IMR-90 (cell line): ENCODE measurements at regions not wholly inside any gene's neighbourhood (a gene's known extent, or its start where the extent isn't known, plus 50 kb on each side); places are given as distances from the start of the nearest gene placed in this dataset.

ENCODE experiments used
- ATAC-seq: fragments of 200-7000 bp; cut with Tn5 transposase; 2 replicates; pipeline ENCODE4 v1.9.1; 2020; ENCODE audit warnings: low read depth, mild to moderate bottlenecking, moderate library complexity
- BruUV-seq: library from RNA; stranded (reverse); fragments of 400-500 nt; replicated peaks from 2 replicates; lab custom pipeline; 2021; lab: Mats Ljungman, UMichigan
- CTCF ChIA-PET: fragments of 300-600 bp; formaldehyde crosslinking; extraction: SDS; loops from one replicate; lab custom pipeline; 2021; ENCODE audit warnings: antibody characterized with exemption; lab: Yijun Ruan, JAX
- POLR2A ChIA-PET: fragments of 300-600 bp; sonication (Branson Sonifier 250); formaldehyde crosslinking; loops from one replicate; lab custom pipeline; 2022; ENCODE audit warnings: antibody characterized with exemption; ENCODE audit not compliant: unreplicated experiment; lab: Charles Lee
- DNase-seq: peaks from one replicate; pipeline ENCODE4 v3.0.0; 2013
- H2AFZ ChIP-seq: replicated peaks from 2 replicates; pipeline ENCODE3; 2013; ENCODE audit warnings: low read length, mild to moderate bottlenecking; ENCODE audit not compliant: poor library complexity
- H2AK5ac ChIP-seq: 2 replicates; pipeline ENCODE4 v1.6.1; 2013; ENCODE audit warnings: low read depth, low read length, inconsistent platforms
- H2AK9ac ChIP-seq: replicated peaks from 2 replicates; pipeline ENCODE3; 2013; ENCODE audit warnings: mild to moderate bottlenecking, low read depth, low read length, moderate library complexity; ENCODE audit not compliant: poor library complexity
- H2BK120ac ChIP-seq: 2 replicates; pipeline ENCODE4 v1.6.1; 2013; ENCODE audit warnings: low read depth, low read length, inconsistent platforms
- H2BK15ac ChIP-seq: 3 replicates; pipeline ENCODE4 v1.6.1; 2013; ENCODE audit warnings: low read depth, low read length, inconsistent platforms
- H2BK20ac ChIP-seq: 2 replicates; pipeline ENCODE4 v1.6.1; 2013; ENCODE audit warnings: low read depth, mild to moderate bottlenecking, inconsistent platforms, low read length, moderate library complexity
- H2BK5ac ChIP-seq: 2 replicates; pipeline ENCODE4 v1.6.1; 2013; ENCODE audit warnings: mild to moderate bottlenecking, low read depth, low read length, inconsistent platforms; ENCODE audit not compliant: poor library complexity, severe bottlenecking
- H3K14ac ChIP-seq: replicated peaks from 2 replicates; pipeline ENCODE4 v1.6.1; 2013; ENCODE audit warnings: low read depth, low read length, inconsistent platforms
- H3K18ac ChIP-seq: 2 replicates; pipeline ENCODE4 v1.6.1; 2013; ENCODE audit warnings: low read depth, low read length, control low read depth
- H3K23ac ChIP-seq: 2 replicates; pipeline ENCODE4 v1.6.1; 2013; ENCODE audit warnings: low read depth, low read length, inconsistent platforms
- H3K27ac ChIP-seq: 2 replicates; pipeline ENCODE4 v1.5.1; 2013; ENCODE audit warnings: mild to moderate bottlenecking, control low read depth, low read length; ENCODE audit not compliant: insufficient read depth
- H3K27me3 ChIP-seq: 2 replicates; pipeline ENCODE4 v1.6.1; 2013; ENCODE audit warnings: low read length; ENCODE audit not compliant: control insufficient read depth, insufficient read depth
- H3K36me3 ChIP-seq: 2 replicates; pipeline ENCODE4 v1.6.1; 2013; ENCODE audit warnings: low read length, mixed read lengths; ENCODE audit not compliant: control insufficient read depth, insufficient read depth
- H3K4ac ChIP-seq: 2 replicates; pipeline ENCODE4 v1.6.1; 2013; ENCODE audit warnings: low read depth, low read length, inconsistent platforms
- H3K4me1 ChIP-seq: 2 replicates; pipeline ENCODE4 v1.6.1; 2013; ENCODE audit warnings: low read length, mixed read lengths; ENCODE audit not compliant: control insufficient read depth, insufficient read depth
- H3K4me2 ChIP-seq: 2 replicates; pipeline ENCODE4 v1.6.1; 2013; ENCODE audit warnings: low read depth, mild to moderate bottlenecking, control low read depth, low read length, moderate library complexity
- H3K4me3 ChIP-seq: 2 replicates; pipeline ENCODE4 v1.5.1; 2013; ENCODE audit warnings: low read depth, mild to moderate bottlenecking, control low read depth, low read length, moderate library complexity; ENCODE audit not compliant: insufficient read depth
- H3K56ac ChIP-seq: 2 replicates; pipeline ENCODE4 v1.6.1; 2013; ENCODE audit warnings: low read length, inconsistent platforms; ENCODE audit not compliant: insufficient read depth; ENCODE audit errors: extremely low read depth
- H3K79me1 ChIP-seq, 2 experiments: 2 replicates each; pipeline ENCODE4 v1.6.1; 2013; ENCODE audit warnings: low read length in 2 of 2, inconsistent platforms in 1 of 2, low read depth in 1 of 2
- H3K9ac ChIP-seq: 2 replicates; pipeline ENCODE4 v1.6.1; 2013; ENCODE audit warnings: low read depth, low read length, control low read depth
- H3K9me1 ChIP-seq: 2 replicates; pipeline ENCODE4 v1.6.1; 2013; ENCODE audit warnings: low read length, inconsistent platforms; ENCODE audit not compliant: insufficient read depth
- H3K9me3 ChIP-seq: 2 replicates; pipeline ENCODE4 v1.6.1; 2013; ENCODE audit warnings: low read length; ENCODE audit not compliant: control insufficient read depth, insufficient read depth
- H4K20me1 ChIP-seq: 2 replicates; pipeline ENCODE4 v1.6.1; 2013; ENCODE audit warnings: low read length, inconsistent platforms; ENCODE audit not compliant: insufficient read depth
- H4K5ac ChIP-seq: 2 replicates; pipeline ENCODE4 v1.6.1; 2013; ENCODE audit warnings: mild to moderate bottlenecking, low read depth, low read length, control low read depth
- H4K8ac ChIP-seq, 2 experiments: 2 replicates each; pipeline ENCODE4 v1.6.1; 2013; ENCODE audit warnings: low read depth in 2 of 2, low read length in 2 of 2, control low read depth in 1 of 2, inconsistent platforms in 1 of 2
- H4K91ac ChIP-seq: 2 replicates; pipeline ENCODE4 v1.6.1; 2013; ENCODE audit warnings: low read depth, low read length, inconsistent platforms; ENCODE audit not compliant: insufficient read depth
- BHLHE40 ChIP-seq: fragments of 150-350 bp; IDR thresholded peaks from 2 replicates; pipeline ENCODE4 v1.6.1; 2016; ENCODE audit warnings: mild to moderate bottlenecking, low read depth, low read length
- ELK1 ChIP-seq: fragments of 150-350 bp; IDR thresholded peaks from 2 replicates; pipeline ENCODE4 v1.6.1; 2016; ENCODE audit warnings: low read depth, mild to moderate bottlenecking, low read length, moderate library complexity, borderline replicate concordance
- FOS ChIP-seq: fragments of 150-350 bp; IDR thresholded peaks from 2 replicates; pipeline ENCODE4 v1.6.1; 2016; ENCODE audit warnings: low read depth, low read length
- MAFK ChIP-seq: IDR thresholded peaks from 2 replicates; pipeline ENCODE4 v1.6.1; 2012; ENCODE audit warnings: low read depth, low read length, improper control_type of control experiment
- MAZ ChIP-seq: IDR thresholded peaks from 2 replicates; pipeline ENCODE4 v1.6.1; 2012; ENCODE audit warnings: low read depth, mild to moderate bottlenecking, low read length, improper control_type of control experiment, moderate library complexity, borderline replicate concordance
- MXI1 ChIP-seq: IDR thresholded peaks from 2 replicates; pipeline ENCODE4 v1.6.1; 2012; ENCODE audit warnings: low read depth, mild to moderate bottlenecking, low read length, moderate library complexity, borderline replicate concordance
- POLR2A ChIP-seq: IDR thresholded peaks from 2 replicates; pipeline ENCODE4 v1.6.1; 2012; ENCODE audit warnings: mild to moderate bottlenecking, low read depth, low read length
- RAD21 ChIP-seq: IDR thresholded peaks from 2 replicates; pipeline ENCODE4 v1.6.1; 2012; ENCODE audit warnings: low read length, improper control_type of control experiment
- RCOR1 ChIP-seq: IDR thresholded peaks from 2 replicates; pipeline ENCODE4 v1.6.1; 2012; ENCODE audit warnings: mild to moderate bottlenecking, low read length, improper control_type of control experiment; ENCODE audit not compliant: insufficient replicate concordance
- RFX5 ChIP-seq: IDR thresholded peaks from 2 replicates; pipeline ENCODE4 v1.8.0; 2012; ENCODE audit warnings: low read depth, mild to moderate bottlenecking, low read length, moderate library complexity
- SMC3 ChIP-seq: fragments of 150-350 bp; IDR thresholded peaks from 2 replicates; pipeline ENCODE4 v1.6.1; 2016; ENCODE audit warnings: low read depth, mild to moderate bottlenecking, antibody characterized with exemption, low read length, moderate library complexity
- dilution Hi-C: fragments of 300-500 bp; cut with HindIII; formaldehyde crosslinking; loops from one replicate; pipeline ENCODE4 v1.14.3; 2018; ENCODE audit warnings: low sequenced_read_pairs; ENCODE audit not compliant: unreplicated experiment
- in situ Hi-C: fragments of 300-500 bp; cut with MboI; formaldehyde crosslinking; loops from 3 replicates; pipeline ENCODE4 v1.14.3; 2019; ENCODE audit warnings: low sequenced_read_pairs, inconsistent platforms, mixed read lengths
- intact Hi-C: fragments of 100-400 bp; cut with micrococcal nuclease; formaldehyde crosslinking; loops from 2 replicates; pipeline ENCODE4 v1.10.0; 2022

- TF ChIP-seq RAD21 (no peak), MAZ (no peak), ELK1 (no peak), MAFK (no peak), MXI1 (no peak), RFX5 (no peak), SMC3 (no peak), BHLHE40 (no peak), RCOR1 (no peak), FOS (no peak), POLR2A (no peak)
- Histone ChIP-seq H4K5ac (no peak overlapping the region), H2AK5ac (no peak overlapping the region), H3K4ac (no peak overlapping the region), H3K9me3 (no peaks in the 10 kb centered on the region), H3K4me1 (no peaks in the 10 kb centered on the region), H4K8ac (no peak overlapping the region), H3K27me3 (no peaks in the 10 kb centered on the region), H3K36me3 (no peaks in the 10 kb centered on the region), H4K20me1 (no peaks in the 10 kb centered on the region), H3K18ac (no peak overlapping the region), H3K4me2 (no peak overlapping the region), H3K9me1 (no peaks in the 10 kb centered on the region), H3K79me1 (no peaks in the 10 kb centered on the region), H3K9ac (no peak overlapping the region), H2AFZ (no peak overlapping the region), H2BK5ac (no peak overlapping the region), H3K4me3 (no peak overlapping the region), H4K91ac (no peak overlapping the region), H3K14ac (no peak overlapping the region), H3K27ac (no peak overlapping the region), H3K23ac (no peak overlapping the region), H2BK20ac (no peak overlapping the region), H2BK120ac (no peak overlapping the region), H2AK9ac (no peak overlapping the region), H2BK15ac (no peak overlapping the region), H3K56ac (no peak overlapping the region)
- ATAC-seq (no peak), DNase-seq (no peak)
- dilution Hi-C loops, result no loop called here
- ChIA-PET POLR2A (no interaction called here), CTCF (no interaction called here)
- in situ Hi-C loops, result no loop called here
- BruUV-seq, result no TSS peak
- intact Hi-C loops, result no loop called here
Observed at GRCh38 chr5:58334035-58334434, 125.9 kb downstream of the PLK2 start.
